Suprapubic skin (tissue), 4 donors: ENCODE measurements at regions not wholly inside any gene's neighbourhood (a gene's known extent, or its start where the extent isn't known, plus 50 kb on each side); places are given as distances from the start of the nearest gene placed in this dataset.

Experiments used
- DNase-seq, 2 donors: peaks; one replicate each; pipeline ENCODE4 v3.0.0-alpha.2; 2019; ENCODE audit warnings: low spot score in 2 of 2
- H3K27ac ChIP-seq: fragments of 200-600 bp; sonication (generic); one replicate; pipeline ENCODE4 v1.5.1; 2019
- H3K27me3 ChIP-seq: fragments of 200-600 bp; sonication (generic); one replicate; pipeline ENCODE4 v1.5.1; 2019
- H3K36me3 ChIP-seq: fragments of 200-600 bp; sonication (generic); one replicate; pipeline ENCODE4 v1.5.1; 2019
- H3K4me1 ChIP-seq: fragments of 200-600 bp; sonication (generic); one replicate; pipeline ENCODE4 v1.5.1; 2019
- H3K4me3 ChIP-seq: fragments of 200-600 bp; sonication (generic); one replicate; pipeline ENCODE4 v1.5.1; 2019; ENCODE audit warnings: mild to moderate bottlenecking
- H3K9me3 ChIP-seq: fragments of 200-600 bp; sonication (generic); one replicate; pipeline ENCODE4 v1.5.1; 2019
- EP300 ChIP-seq: sonication (generic); formaldehyde crosslinking; IDR thresholded peaks from one replicate; pipeline ENCODE4 v1.6.1; 2017; ENCODE audit warnings: antibody characterized with exemption
- POLR2A ChIP-seq, 2 donors: fragments of 450-650 bp; IDR thresholded peaks; one replicate each; pipeline ENCODE4 v1.6.1; 2017; ENCODE audit warnings: antibody characterized with exemption in 2 of 2, mild to moderate bottlenecking in 2 of 2, moderate library complexity in 2 of 2
- POLR2AphosphoS5 ChIP-seq, 3 donors: sonication (generic); formaldehyde crosslinking; IDR thresholded peaks; one replicate each; pipeline ENCODE4 v1.6.1; 2017; ENCODE audit warnings: antibody characterized with exemption in 3 of 3
- WGBS: methylation state at CpG from one replicate; pipeline ENCODE4 v1.1.5; 2018; 5-methylcytosine and 5-hydroxymethylcytosine counted together
- TF ChIP-seq, protein P1 (sequence below), 2 donors: fragments of 200-600 bp in 1 of 2; fragments of 450-650 bp in 1 of 2; sonication (generic) in 1 of 2; IDR thresholded peaks; one replicate each; pipeline ENCODE4 v1.5.1; 2016 to 2019; ENCODE audit warnings: antibody characterized with exemption in 2 of 2, mild to moderate bottlenecking in 1 of 2, moderate library complexity in 1 of 2

DNA sequence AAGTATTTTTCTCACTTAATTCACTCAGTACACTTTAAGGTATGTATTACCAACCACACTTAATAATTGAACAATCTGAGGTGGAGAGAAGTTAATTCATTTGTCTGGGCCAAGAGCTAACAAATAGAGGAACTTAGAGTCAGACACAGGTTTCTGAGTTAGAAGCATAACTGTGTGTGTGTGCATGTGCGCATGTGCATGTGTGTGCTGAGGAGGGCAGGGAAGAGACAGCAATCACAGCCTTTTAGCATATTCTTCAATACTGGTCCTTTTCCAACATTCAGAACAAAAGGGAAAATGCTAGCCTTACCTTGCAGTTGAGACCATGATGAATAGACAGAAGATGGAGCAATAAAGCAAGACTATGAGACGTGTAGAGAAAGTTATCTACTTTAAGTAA is 136.2 kb upstream of the ATP5MC3 start:
- no peaks in the 10 kb centered on the region for H3K36me3 ChIP-seq
- DNase-seq: no peak
- no peak overlapping the region for H3K4me3 ChIP-seq
- H3K27ac ChIP-seq: no peak overlapping the region
- no peaks in the 10 kb centered on the region for H3K9me3 ChIP-seq
- TF ChIP-seq EP300 (no peak), POLR2A (IDR thresholded peaks at IDR 0.05) (no peak), POLR2AphosphoS5 (IDR thresholded peaks at IDR 0.05) (no peak)
- TF ChIP-seq, protein P1, sequence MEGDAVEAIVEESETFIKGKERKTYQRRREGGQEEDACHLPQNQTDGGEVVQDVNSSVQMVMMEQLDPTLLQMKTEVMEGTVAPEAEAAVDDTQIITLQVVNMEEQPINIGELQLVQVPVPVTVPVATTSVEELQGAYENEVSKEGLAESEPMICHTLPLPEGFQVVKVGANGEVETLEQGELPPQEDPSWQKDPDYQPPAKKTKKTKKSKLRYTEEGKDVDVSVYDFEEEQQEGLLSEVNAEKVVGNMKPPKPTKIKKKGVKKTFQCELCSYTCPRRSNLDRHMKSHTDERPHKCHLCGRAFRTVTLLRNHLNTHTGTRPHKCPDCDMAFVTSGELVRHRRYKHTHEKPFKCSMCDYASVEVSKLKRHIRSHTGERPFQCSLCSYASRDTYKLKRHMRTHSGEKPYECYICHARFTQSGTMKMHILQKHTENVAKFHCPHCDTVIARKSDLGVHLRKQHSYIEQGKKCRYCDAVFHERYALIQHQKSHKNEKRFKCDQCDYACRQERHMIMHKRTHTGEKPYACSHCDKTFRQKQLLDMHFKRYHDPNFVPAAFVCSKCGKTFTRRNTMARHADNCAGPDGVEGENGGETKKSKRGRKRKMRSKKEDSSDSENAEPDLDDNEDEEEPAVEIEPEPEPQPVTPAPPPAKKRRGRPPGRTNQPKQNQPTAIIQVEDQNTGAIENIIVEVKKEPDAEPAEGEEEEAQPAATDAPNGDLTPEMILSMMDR (IDR thresholded peaks at IDR 0.05): no peak
- 86% methylated on average over 2 of the region's 2 CpGs for WGBS
- no peaks in the 10 kb centered on the region for H3K4me1 ChIP-seq
- H3K27me3 ChIP-seq: peaks cover 4% of the 10 kb centered on the region

GRCh38 chr2:175312137-175312536 is 130.6 kb upstream of the ATP5MC3 start:
- Histone ChIP-seq H3K36me3 (no peaks in the 10 kb centered on the region), H3K27ac (no peak overlapping the region), H3K9me3 (no peaks in the 10 kb centered on the region), H3K4me1 (no peaks in the 10 kb centered on the region), H3K4me3 (no peak overlapping the region), H3K27me3 (no peaks in the 10 kb centered on the region)
- DNase-seq: no peak
- TF ChIP-seq, protein P1 (IDR thresholded peaks at IDR 0.05): no peak
- no peak for TF ChIP-seq POLR2AphosphoS5 (IDR thresholded peaks at IDR 0.05)
- no peak for TF ChIP-seq POLR2A (IDR thresholded peaks at IDR 0.05)
- TF ChIP-seq EP300: no peak
- 46% methylated on average over 2 of the region's 2 CpGs for whole genome bisulfite sequencing

GRCh38 chr2:175310813-175311504 is 129.4 kb upstream of the ATP5MC3 start:
- no peaks in the 10 kb centered on the region for H3K9me3 ChIP-seq
- H3K36me3 ChIP-seq: no peaks in the 10 kb centered on the region
- WGBS: 59% methylated on average over 1 of the region's 1 CpG
- H3K4me1 ChIP-seq: no peaks in the 10 kb centered on the region
- H3K27ac ChIP-seq: no peak overlapping the region
- TF ChIP-seq, protein P1 (IDR thresholded peaks at IDR 0.05): no peak
- TF ChIP-seq EP300: no peak
- no peak for TF ChIP-seq POLR2AphosphoS5 (IDR thresholded peaks at IDR 0.05)
- no peak for TF ChIP-seq POLR2A (IDR thresholded peaks at IDR 0.05)
- peaks cover 2% of the 10 kb centered on the region for H3K27me3 ChIP-seq
- no peak overlapping the region for H3K4me3 ChIP-seq
- no peak for DNase-seq

DNA sequence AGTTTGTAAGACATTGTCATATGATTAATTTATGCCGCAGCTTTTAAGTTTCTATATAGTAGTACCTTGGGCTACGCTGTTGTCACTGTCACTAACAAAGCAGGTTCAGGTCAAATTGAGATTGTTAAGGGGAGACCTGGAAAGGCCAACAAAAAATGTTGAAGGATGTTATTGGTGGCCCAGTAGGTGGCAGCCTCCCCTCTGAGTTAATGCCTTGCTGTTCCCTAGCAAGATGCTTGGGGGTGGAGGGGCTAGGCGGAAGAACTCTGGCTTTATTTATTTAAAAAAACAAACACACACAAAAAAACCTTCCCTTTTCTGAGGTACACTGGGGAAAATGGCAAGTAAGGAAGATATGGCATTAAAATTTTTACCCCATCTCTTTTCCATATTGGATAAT is 128.3 kb upstream of the ATP5MC3 start:
- DNase-seq: no peak
- Histone ChIP-seq H3K4me3 (no peak overlapping the region), H3K27me3 (peaks cover 3% of the 10 kb centered on the region), H3K4me1 (no peaks in the 10 kb centered on the region), H3K27ac (no peak overlapping the region), H3K9me3 (no peaks in the 10 kb centered on the region), H3K36me3 (no peaks in the 10 kb centered on the region)
- TF ChIP-seq POLR2A (IDR thresholded peaks at IDR 0.05) (no peak), POLR2AphosphoS5 (IDR thresholded peaks at IDR 0.05) (no peak), EP300 (no peak)
- TF ChIP-seq, protein P1 (IDR thresholded peaks at IDR 0.05): no peak
- WGBS: 46% methylated on average over 3 of the region's 3 CpGs

DNA sequence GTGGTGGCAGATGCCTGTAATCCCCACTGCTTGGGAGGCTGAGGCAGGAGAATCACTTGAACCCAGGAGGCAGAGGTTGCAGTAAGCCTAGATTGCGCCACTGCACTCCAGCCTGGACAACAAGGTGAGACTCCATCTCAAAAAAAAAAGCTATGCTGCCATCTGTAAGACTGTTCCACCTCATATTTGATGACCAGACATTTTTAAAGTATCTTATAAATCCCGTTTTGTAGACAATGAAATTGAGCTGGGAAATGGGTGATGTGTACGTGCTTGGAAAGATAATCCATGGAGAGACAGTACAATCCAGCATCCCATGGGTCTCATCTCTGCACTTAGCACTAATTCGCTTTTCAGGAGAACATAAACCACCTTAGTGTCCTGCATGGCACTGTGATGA is 126.5 kb upstream of the ATP5MC3 start:
- WGBS: 91% methylated on average over 4 of the region's 4 CpGs
- H3K9me3 ChIP-seq: no peaks in the 10 kb centered on the region
- TF ChIP-seq, protein P1 (IDR thresholded peaks at IDR 0.05): no peak
- TF ChIP-seq EP300 (no peak), POLR2AphosphoS5 (IDR thresholded peaks at IDR 0.05) (no peak), POLR2A (IDR thresholded peaks at IDR 0.05) (no peak)
- H3K36me3 ChIP-seq: no peaks in the 10 kb centered on the region
- H3K27ac ChIP-seq: no peak overlapping the region
- no peaks in the 10 kb centered on the region for H3K4me1 ChIP-seq
- DNase-seq: no peak
- no peak overlapping the region for H3K4me3 ChIP-seq
- H3K27me3 ChIP-seq: peaks cover 3% of the 10 kb centered on the region
